ENCODE measurements at regions not wholly inside any gene's neighbourhood (a gene's known extent, or its start where the extent isn't known, plus 50 kb on each side); places are given as distances from the start of the nearest gene placed in this dataset.

GRCh38 chr9:13735181-13735580 is 455.7 kb upstream of the MPDZ start:
- TF ChIP-seq POLR2AphosphoS5 (IDR thresholded peaks at IDR 0.05) (no peak), CTCF (IDR thresholded peaks at IDR 0.05) (no peak), POLR2A (IDR thresholded peaks at IDR 0.05) (no peak), EP300 (IDR thresholded peaks at IDR 0.05) (no peak)

All from suprapubic skin (tissue), 4 donors.